HUES48 (cell line): ENCODE measurements at regions not wholly inside any gene's neighbourhood (a gene's known extent, or its start where the extent isn't known, plus 50 kb on each side); places are given as distances from the start of the nearest gene placed in this dataset.
A peak's percentile ranks its signal among the peaks of the same experiment; 100 is the strongest.

Experiments used
- H3K27ac ChIP-seq: one replicate; pipeline ENCODE4 v1.7.0; 2013; ENCODE audit warnings: low read depth, low read length, inconsistent platforms
- H3K27me3 ChIP-seq: 2 replicates; pipeline ENCODE4 v1.6.1; 2013; ENCODE audit warnings: mild to moderate bottlenecking, low read length; ENCODE audit not compliant: control insufficient read depth, insufficient read depth
- H3K36me3 ChIP-seq: 2 replicates; pipeline ENCODE4 v1.6.1; 2013; ENCODE audit warnings: low read length; ENCODE audit not compliant: control insufficient read depth, insufficient read depth
- H3K4me1 ChIP-seq: 2 replicates; pipeline ENCODE4 v1.6.1; 2013; ENCODE audit warnings: mild to moderate bottlenecking, low read length; ENCODE audit not compliant: control insufficient read depth, insufficient read depth
- H3K4me3 ChIP-seq: 2 replicates; pipeline ENCODE4 v1.5.1; 2013; ENCODE audit warnings: mild to moderate bottlenecking, low read depth, low read length
- H3K9ac ChIP-seq: 2 replicates; pipeline ENCODE4 v1.6.1; 2013; ENCODE audit warnings: mild to moderate bottlenecking, low read depth, low read length, moderate library complexity
- H3K9me3 ChIP-seq: 2 replicates; pipeline ENCODE4 v1.6.1; 2013; ENCODE audit warnings: low read length; ENCODE audit not compliant: control insufficient read depth, insufficient read depth

- no peak overlapping the region for H3K9ac ChIP-seq
Measured at GRCh38 chrX:145881175-145881995, 63.8 kb downstream of the SLITRK2 start.

GRCh38 chrX:145886469-145886868 is 68.8 kb downstream of the SLITRK2 start:
- Histone ChIP-seq H3K4me3 (no peak overlapping the region), H3K9ac (no peak overlapping the region), H3K9me3 (peaks cover 21% of the 10 kb centered on the region; the same call in 1 of the 2 replicates), H3K4me1 (no peaks in the 10 kb centered on the region; the same call in 1 of the 2 replicates), H3K27me3 (no peaks in the 10 kb centered on the region), H3K36me3 (no peaks in the 10 kb centered on the region), H3K27ac (no peak overlapping the region)

More at GRCh38 chrX:145881175-145881995, 63.8 kb downstream of the SLITRK2 start:
- H3K4me1 ChIP-seq: no peaks in the 10 kb centered on the region; the same call in 1 of the 2 replicates
- H3K36me3 ChIP-seq: no peaks in the 10 kb centered on the region
- peaks cover 11% of the 10 kb centered on the region; the same call in 1 of the 2 replicates for H3K9me3 ChIP-seq
- H3K27me3 ChIP-seq: no peaks in the 10 kb centered on the region
- H3K27ac ChIP-seq: no peak overlapping the region
- H3K4me3 ChIP-seq: peak overlapping the region; percentile 28; the same call in 1 of the 2 replicates

GRCh38 chrX:145910017-145910416 is 92.4 kb downstream of the SLITRK2 start:
- H3K27me3 ChIP-seq: no peaks in the 10 kb centered on the region
- H3K36me3 ChIP-seq: no peaks in the 10 kb centered on the region
- H3K4me3 ChIP-seq: no peak overlapping the region
- no peaks in the 10 kb centered on the region for H3K4me1 ChIP-seq
- H3K9ac ChIP-seq: no peak overlapping the region
- H3K27ac ChIP-seq: no peak overlapping the region
- H3K9me3 ChIP-seq: peaks cover 17% of the 10 kb centered on the region; the same call in 1 of the 2 replicates

GRCh38 chrX:145919400-145919799 is 101.8 kb downstream of the SLITRK2 start:
- H3K4me1 ChIP-seq: no peaks in the 10 kb centered on the region
- no peaks in the 10 kb centered on the region for H3K36me3 ChIP-seq
- no peak overlapping the region for H3K4me3 ChIP-seq
- H3K9me3 ChIP-seq: peaks cover 36% of the 10 kb centered on the region
- H3K27ac ChIP-seq: no peak overlapping the region
- no peak overlapping the region for H3K9ac ChIP-seq
- no peaks in the 10 kb centered on the region for H3K27me3 ChIP-seq

- H3K36me3 ChIP-seq: no peaks in the 10 kb centered on the region
- H3K9me3 ChIP-seq: peaks cover 45% of the 10 kb centered on the region
- H3K27ac ChIP-seq: no peak overlapping the region
- no peaks in the 10 kb centered on the region for H3K4me1 ChIP-seq
- no peaks in the 10 kb centered on the region for H3K27me3 ChIP-seq
- no peak overlapping the region for H3K4me3 ChIP-seq
- H3K9ac ChIP-seq: no peak overlapping the region
Measured at GRCh38 chrX:145923376-145923775, 105.7 kb downstream of the SLITRK2 start.

- H3K27ac ChIP-seq: no peak overlapping the region
- H3K27me3 ChIP-seq: no peaks in the 10 kb centered on the region
- H3K4me3 ChIP-seq: no peak overlapping the region
- no peak overlapping the region for H3K9ac ChIP-seq
- H3K36me3 ChIP-seq: no peaks in the 10 kb centered on the region
- H3K4me1 ChIP-seq: no peaks in the 10 kb centered on the region
- peaks cover 30% of the 10 kb centered on the region; the same call in 1 of the 2 replicates for H3K9me3 ChIP-seq
Measured at GRCh38 chrX:145936769-145937168, 119.1 kb downstream of the SLITRK2 start.

GRCh38 chrX:145949056-145949455 is 131.4 kb downstream of the SLITRK2 start:
- Histone ChIP-seq H3K9me3 (peaks cover 20% of the 10 kb centered on the region), H3K4me3 (no peak overlapping the region), H3K9ac (no peak overlapping the region), H3K4me1 (peaks cover 7% of the 10 kb centered on the region; the same call in 1 of the 2 replicates), H3K27me3 (no peaks in the 10 kb centered on the region), H3K27ac (no peak overlapping the region), H3K36me3 (no peaks in the 10 kb centered on the region)

GRCh38 chrX:145953628-145954027 is 136.0 kb downstream of the SLITRK2 start:
- no peaks in the 10 kb centered on the region for H3K36me3 ChIP-seq
- H3K4me1 ChIP-seq: peaks cover 6% of the 10 kb centered on the region; the same call in 1 of the 2 replicates
- H3K9me3 ChIP-seq: peaks cover 31% of the 10 kb centered on the region; the same call in 1 of the 2 replicates
- H3K9ac ChIP-seq: no peak overlapping the region
- H3K27ac ChIP-seq: no peak overlapping the region
- no peak overlapping the region for H3K4me3 ChIP-seq
- no peaks in the 10 kb centered on the region for H3K27me3 ChIP-seq

- no peak overlapping the region for H3K27ac ChIP-seq
- no peak overlapping the region for H3K9ac ChIP-seq
- H3K4me1 ChIP-seq: no peaks in the 10 kb centered on the region
- H3K4me3 ChIP-seq: no peak overlapping the region
- H3K27me3 ChIP-seq: no peaks in the 10 kb centered on the region
- peaks cover 55% of the 10 kb centered on the region for H3K9me3 ChIP-seq
- H3K36me3 ChIP-seq: no peaks in the 10 kb centered on the region
Measured at GRCh38 chrX:145990051-145990450, 172.4 kb downstream of the SLITRK2 start.

GRCh38 chrX:146006637-146007036 is 189.0 kb downstream of the SLITRK2 start:
- Histone ChIP-seq H3K9ac (no peak overlapping the region), H3K27me3 (no peaks in the 10 kb centered on the region), H3K27ac (no peak overlapping the region), H3K4me3 (no peak overlapping the region), H3K36me3 (no peaks in the 10 kb centered on the region), H3K4me1 (no peaks in the 10 kb centered on the region), H3K9me3 (peaks cover 42% of the 10 kb centered on the region)

GRCh38 chrX:146036000-146036399 is 218.4 kb downstream of the SLITRK2 start:
- no peak overlapping the region for H3K27ac ChIP-seq
- no peak overlapping the region for H3K9ac ChIP-seq
- no peak overlapping the region for H3K4me3 ChIP-seq
- no peaks in the 10 kb centered on the region for H3K36me3 ChIP-seq
- H3K4me1 ChIP-seq: no peaks in the 10 kb centered on the region
- H3K9me3 ChIP-seq: peaks cover 57% of the 10 kb centered on the region
- H3K27me3 ChIP-seq: no peaks in the 10 kb centered on the region
